GM19351 (cell line): ENCODE measurements at regions not wholly inside any gene's neighbourhood (a gene's known extent, or its start where the extent isn't known, plus 50 kb on each side); places are given as distances from the start of the nearest gene placed in this dataset.
A peak's percentile ranks its signal among the peaks of the same experiment; 100 is the strongest.
"Not testable (repeated sequence)": the region's sequence is repeated elsewhere in the genome, so short reads cannot be mapped to it uniquely, and the experiment has no call there.

Source experiments
- ATAC-seq: cut with Tn5 transposase; IDR thresholded peaks from one replicate; pipeline ENCODE4 v1.9.1; 2021; ENCODE audit warnings: mild to moderate bottlenecking, moderate library complexity; ENCODE audit not compliant: unreplicated experiment

GRCh38 chr4:91989914-91990313, 313.9 kb upstream of the GRID2 start:
- no peak for ATAC-seq

GRCh38 chr4:91990726-91991125, 313.0 kb upstream of the GRID2 start:
- ATAC-seq: peak; percentile 64

- ATAC-seq: no peak
Measured at GRCh38 chr4:91997045-91997444, 306.7 kb upstream of the GRID2 start.

- ATAC-seq: no peak
Measured at GRCh38 chr4:92012899-92013867, 290.6 kb upstream of the GRID2 start.

- ATAC-seq: no peak
Measured at GRCh38 chr4:92014067-92014466, 289.7 kb upstream of the GRID2 start.

GRCh38 chr4:92021203-92021602, 282.6 kb upstream of the GRID2 start:
- no peak for ATAC-seq

GRCh38 chr4:92021788-92022187, 282.0 kb upstream of the GRID2 start:
- no peak for ATAC-seq

GRCh38 chr4:92028830-92029229, 274.9 kb upstream of the GRID2 start:
- ATAC-seq: not testable (repeated sequence)

- ATAC-seq: no peak
Measured at GRCh38 chr4:92031825-92032224, 271.9 kb upstream of the GRID2 start.

- ATAC-seq: peak; percentile 68
Measured at GRCh38 chr4:92035666-92036065, 268.1 kb upstream of the GRID2 start.

GRCh38 chr4:92045718-92046117, 258.0 kb upstream of the GRID2 start:
- no peak for ATAC-seq

GRCh38 chr4:92047209-92047875, 256.4 kb upstream of the GRID2 start:
- ATAC-seq: no peak

GRCh38 chr4:92050875-92051274, 252.9 kb upstream of the GRID2 start:
- no peak for ATAC-seq

- ATAC-seq: no peak
Measured at GRCh38 chr4:92059615-92060014, 244.2 kb upstream of the GRID2 start.

GRCh38 chr4:92060333-92060732, 243.4 kb upstream of the GRID2 start:
- no peak for ATAC-seq

- no peak for ATAC-seq
Measured at GRCh38 chr4:92064574-92064973, 239.2 kb upstream of the GRID2 start.

- ATAC-seq: no peak
Measured at GRCh38 chr4:92066485-92066884, 237.3 kb upstream of the GRID2 start.

GRCh38 chr4:92071587-92071986, 232.2 kb upstream of the GRID2 start:
- ATAC-seq: no peak

GRCh38 chr4:92074839-92075238, 228.9 kb upstream of the GRID2 start:
- ATAC-seq: no peak

- ATAC-seq: no peak
Measured at GRCh38 chr4:92090887-92091286, 212.9 kb upstream of the GRID2 start.

GRCh38 chr4:92091335-92091734, 212.4 kb upstream of the GRID2 start:
- no peak for ATAC-seq

- ATAC-seq: no peak
Measured at GRCh38 chr4:92099861-92100260, 203.9 kb upstream of the GRID2 start.
